ENCODE measurements at regions not wholly inside any gene's neighbourhood (a gene's known extent, or its start where the extent isn't known, plus 50 kb on each side); places are given as distances from the start of the nearest gene placed in this dataset.
"Not testable (repeated sequence)": the region's sequence is repeated elsewhere in the genome, so short reads cannot be mapped to it uniquely, and the experiment has no call there.

GRCh38 chrX:118286066-118286762, 59.7 kb upstream of the WDR44 start:
- H3K4me3 Mint-ChIP-seq: no peak overlapping the region
- no peaks in the 10 kb centered on the region for H3K9me3 Mint-ChIP-seq
- no peak for DNase-seq (ENCODE audit: low read depth, low spot score)
- no peaks in the 10 kb centered on the region for H3K27me3 Mint-ChIP-seq (ENCODE audit: low read depth)
- no peaks in the 10 kb centered on the region for H3K4me1 Mint-ChIP-seq
- H3K27ac Mint-ChIP-seq (ENCODE audit: unreplicated experiment): no peak overlapping the region
- no peaks in the 10 kb centered on the region for H3K36me3 Mint-ChIP-seq (ENCODE audit: low read depth)
- TF ChIP-seq, protein P1, sequence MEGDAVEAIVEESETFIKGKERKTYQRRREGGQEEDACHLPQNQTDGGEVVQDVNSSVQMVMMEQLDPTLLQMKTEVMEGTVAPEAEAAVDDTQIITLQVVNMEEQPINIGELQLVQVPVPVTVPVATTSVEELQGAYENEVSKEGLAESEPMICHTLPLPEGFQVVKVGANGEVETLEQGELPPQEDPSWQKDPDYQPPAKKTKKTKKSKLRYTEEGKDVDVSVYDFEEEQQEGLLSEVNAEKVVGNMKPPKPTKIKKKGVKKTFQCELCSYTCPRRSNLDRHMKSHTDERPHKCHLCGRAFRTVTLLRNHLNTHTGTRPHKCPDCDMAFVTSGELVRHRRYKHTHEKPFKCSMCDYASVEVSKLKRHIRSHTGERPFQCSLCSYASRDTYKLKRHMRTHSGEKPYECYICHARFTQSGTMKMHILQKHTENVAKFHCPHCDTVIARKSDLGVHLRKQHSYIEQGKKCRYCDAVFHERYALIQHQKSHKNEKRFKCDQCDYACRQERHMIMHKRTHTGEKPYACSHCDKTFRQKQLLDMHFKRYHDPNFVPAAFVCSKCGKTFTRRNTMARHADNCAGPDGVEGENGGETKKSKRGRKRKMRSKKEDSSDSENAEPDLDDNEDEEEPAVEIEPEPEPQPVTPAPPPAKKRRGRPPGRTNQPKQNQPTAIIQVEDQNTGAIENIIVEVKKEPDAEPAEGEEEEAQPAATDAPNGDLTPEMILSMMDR (conservative IDR thresholded peaks at IDR 0.05): no peak

- H3K9me3 Mint-ChIP-seq: peaks cover 11% of the 10 kb centered on the region
- H3K27ac Mint-ChIP-seq (ENCODE audit: unreplicated experiment); H3K36me3 Mint-ChIP-seq (ENCODE audit: low read depth); H3K4me1 Mint-ChIP-seq; H3K4me3 Mint-ChIP-seq; DNase-seq (ENCODE audit: low read depth, low spot score); H3K27me3 Mint-ChIP-seq (ENCODE audit: low read depth): not testable (repeated sequence)
These were observed 50.1 kb upstream of the WDR44 start for GRCh38 chrX:118295818-118296217.

Data from neural crest cell (in vitro differentiated cells).